Pulmonary artery endothelial cell (primary cell): ENCODE measurements at regions not wholly inside any gene's neighbourhood (a gene's known extent, or its start where the extent isn't known, plus 50 kb on each side); places are given as distances from the start of the nearest gene placed in this dataset.

Source experiments
- DNase-seq: peaks from one replicate; pipeline ENCODE4 v3.0.0-alpha.2; 2011; ENCODE audit warnings: low read depth, low spot score

DNA sequence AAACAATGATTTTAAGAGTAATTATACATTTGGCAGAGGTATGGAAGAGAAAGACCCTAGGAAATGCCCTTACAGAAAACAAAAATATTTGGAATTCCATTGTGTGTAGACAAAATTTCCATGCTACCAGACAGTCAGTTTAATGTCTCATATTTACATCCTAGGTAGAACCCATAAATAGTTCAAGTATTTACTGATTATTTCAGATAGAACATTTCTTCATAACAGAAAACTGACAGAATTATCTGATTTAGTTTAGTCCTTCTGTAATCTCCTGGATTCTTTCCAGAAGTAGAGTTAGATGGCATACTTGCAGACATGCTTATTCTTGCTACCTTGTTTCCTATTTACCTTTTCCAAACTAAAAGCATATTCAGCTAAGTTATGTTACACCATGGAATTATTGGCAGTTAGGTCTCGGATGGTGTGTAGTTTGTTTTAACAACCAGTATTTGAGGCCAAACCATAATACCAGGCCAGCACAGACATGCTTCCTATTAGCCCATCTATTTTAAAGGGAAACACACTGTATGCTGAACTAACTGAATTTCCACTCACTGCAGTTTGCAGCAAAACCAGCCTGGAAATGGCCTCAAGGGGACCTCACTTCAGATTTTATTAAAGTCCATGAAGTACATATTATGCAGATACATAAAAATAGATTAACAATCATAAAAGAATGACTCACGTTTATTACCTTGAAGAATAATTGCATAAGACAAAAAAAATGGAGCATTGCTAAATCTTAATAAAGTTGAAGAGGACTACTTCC lies 126.6 kb upstream of the LRIG3 start:
- no peak for DNase-seq

DNA sequence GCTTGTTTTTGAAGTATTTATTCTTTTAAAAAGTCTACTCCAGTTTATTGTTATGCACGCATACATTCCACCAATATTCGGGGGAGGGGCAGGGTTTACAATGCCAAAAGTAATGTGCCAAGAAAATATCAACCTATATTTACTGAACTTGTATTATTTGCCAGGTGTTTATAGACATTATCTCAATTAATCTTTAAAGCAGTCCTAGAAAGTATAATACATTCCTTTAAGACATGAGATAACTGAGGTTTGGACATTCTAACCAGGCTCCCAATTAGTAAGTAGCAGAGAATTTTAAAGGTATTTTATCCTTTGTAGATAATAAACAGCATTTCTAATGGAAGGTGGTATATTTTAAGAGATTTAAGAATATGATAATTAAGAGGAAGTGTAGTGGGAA lies 124.5 kb upstream of the LRIG3 start:
- no peak for DNase-seq

DNA sequence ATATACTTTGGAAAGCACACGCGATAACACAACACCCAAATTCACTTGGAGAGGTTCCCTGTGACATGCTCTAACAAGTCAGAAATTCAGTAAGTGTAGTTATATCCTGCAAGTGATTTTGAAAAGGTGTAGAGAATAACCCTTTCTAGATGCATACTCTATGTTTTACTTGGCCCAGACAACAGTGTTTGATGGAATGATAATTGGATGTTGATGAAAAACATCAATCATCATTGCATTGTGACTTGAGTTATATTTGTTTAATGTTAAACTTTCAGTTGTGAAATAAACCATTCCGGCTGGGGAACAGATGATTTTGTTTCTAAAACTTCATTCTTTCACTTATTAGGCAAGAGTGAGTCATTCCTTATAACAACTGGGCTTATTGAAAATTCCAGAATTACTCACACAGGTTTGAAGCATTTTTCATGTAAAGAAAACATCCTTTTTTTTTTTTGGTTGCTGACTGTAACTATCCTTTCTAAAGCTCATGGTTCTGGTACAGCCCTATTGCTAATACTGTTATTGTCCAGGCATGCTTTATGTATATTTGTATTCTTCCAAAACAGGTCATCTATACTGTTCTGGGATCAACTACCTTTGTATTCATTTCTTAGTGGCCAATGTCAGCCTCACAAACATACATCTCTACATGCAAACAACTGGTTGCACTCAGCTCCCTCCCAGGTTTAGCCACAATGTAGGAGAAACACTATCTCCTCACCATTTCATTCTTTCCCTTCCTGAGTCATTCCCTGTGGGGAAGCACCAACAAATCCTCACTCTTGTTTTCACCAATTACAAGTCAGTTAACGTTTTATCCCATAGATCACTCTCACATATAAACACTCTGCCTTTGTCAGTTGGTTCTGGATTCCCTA lies 121.2 kb upstream of the LRIG3 start:
- peak; percentile 58 for DNase-seq

DNA sequence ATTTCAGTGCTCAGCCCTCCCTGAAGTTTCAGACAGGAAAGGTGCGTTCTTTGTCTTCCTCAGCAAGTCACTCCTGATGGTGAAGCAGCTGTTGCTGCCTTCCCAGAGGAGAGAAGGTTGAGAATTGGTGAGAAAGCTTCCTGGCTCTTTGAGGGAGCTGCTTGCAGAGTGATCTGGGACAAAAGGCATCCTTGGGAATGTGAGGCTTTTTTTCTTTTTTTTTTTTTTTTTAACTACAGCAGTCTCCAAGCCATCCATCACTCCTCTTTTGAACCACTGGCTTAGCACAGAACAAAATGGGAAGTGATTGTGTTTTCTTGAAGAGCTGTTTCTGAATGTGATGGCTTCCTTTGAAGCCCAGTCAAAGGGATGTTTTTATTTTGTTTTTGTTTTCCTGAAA lies 120.4 kb upstream of the LRIG3 start:
- DNase-seq: peak; percentile 26

DNA sequence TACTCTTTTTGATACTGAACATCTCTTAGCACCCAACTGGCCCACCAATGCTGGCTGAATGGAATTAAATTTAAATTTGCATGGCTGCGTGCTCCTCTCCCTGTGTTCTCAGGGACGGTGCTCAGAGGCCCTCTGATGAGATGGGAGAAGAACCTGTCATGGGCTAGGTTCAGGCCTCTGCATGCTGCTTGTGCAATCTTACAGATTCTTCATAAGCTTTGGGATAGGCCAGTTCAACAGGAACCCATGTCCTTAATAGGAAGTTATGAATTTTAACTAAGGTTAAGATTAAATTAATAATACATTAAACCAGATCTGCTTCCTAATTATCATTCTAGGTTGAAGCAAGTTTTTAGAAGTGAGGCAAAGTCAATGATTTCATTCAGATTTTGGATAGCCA lies 119.7 kb upstream of the LRIG3 start:
- DNase-seq: no peak

DNA sequence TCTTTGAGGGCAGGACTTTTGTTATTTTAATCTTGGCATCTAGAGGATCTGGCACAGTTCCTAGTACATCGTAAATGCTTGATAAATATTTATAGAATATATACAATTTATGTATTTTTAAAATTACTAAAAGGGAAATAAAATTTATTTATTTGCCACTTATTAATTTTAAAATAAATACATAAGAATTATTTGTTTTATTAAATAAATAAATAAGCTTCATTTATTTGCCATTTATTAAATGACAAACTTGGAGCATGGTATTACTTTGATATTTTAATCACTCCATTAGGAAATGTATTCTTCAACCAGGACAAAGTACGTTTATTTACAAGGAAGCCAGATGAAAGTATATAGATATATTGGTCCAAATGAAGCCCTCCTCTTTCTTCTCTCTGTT lies 118.7 kb upstream of the LRIG3 start:
- DNase-seq: no peak

DNA sequence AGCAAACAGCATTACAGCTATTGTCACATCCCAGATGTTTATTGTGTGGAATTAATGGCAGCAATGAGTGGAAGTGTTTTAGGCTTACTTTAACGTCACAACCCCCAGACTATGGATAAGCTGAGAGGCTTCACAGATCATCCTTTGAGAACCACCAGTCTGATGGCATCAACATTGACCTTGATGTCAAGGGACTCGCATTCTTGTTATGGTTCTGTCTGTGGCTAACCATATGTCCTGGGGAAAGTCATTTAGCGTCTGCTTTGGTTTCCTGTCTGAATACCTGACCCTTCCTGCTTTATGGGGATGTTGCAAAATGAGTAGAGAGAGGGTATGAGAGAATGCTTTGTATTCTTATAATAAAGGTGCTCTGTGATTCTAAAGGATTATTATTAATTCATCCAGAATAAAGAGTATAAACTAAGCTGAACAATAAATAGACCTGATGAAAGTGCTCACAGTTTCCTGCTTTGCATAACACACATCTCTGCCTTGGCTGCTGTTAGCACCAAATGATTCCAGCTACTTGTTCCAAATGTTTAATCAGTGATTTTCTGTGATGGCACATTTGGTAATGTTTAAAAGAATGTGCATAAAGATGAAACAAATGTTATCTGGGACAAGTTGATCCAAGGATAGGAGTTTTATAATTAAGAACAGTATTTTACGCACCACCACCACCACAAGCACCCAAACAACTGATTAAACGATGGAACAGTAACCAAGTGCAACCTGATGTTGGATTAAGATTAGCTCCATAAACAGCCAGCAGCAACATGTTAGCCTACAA lies 116.9 kb upstream of the LRIG3 start:
- no peak for DNase-seq

DNA sequence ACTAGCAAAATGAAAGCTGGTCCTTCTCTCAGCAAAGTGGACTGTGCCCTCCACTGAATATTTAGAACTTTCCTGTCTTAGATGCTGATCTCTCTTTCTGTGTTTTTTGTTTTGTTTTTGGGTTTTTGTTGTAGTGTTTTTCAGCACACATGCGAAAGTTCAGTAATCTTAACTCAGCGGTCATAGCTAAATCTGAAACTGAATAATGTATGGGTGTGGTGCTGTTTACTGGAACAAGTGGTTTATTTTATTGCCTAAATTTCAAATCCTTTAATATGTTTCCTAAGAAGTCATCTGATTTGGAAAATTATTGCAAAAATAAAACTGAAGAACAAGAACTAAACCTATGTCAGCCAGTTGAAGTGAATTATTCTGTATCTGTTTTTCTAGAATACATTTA lies 116.0 kb upstream of the LRIG3 start:
- no peak for DNase-seq

DNA sequence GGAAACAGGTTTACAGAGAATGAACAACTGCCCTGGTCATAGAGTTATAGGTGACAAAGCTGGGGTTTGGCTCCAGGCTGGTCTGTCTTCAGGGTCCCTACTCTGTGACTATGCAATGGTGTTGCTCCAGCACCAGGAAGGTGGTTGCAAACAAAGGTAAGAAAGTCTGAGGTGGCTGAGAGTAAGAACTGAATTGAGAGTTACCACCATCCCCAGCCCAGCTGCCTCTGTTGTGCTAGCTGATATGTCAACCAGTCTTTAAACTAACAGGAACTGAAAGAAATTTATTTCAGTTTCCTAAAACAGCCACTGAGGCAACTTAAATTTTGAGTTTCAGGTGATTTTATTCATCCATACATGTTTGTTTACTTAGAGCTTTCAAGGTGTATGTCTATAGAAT lies 111.0 kb upstream of the LRIG3 start:
- no peak for DNase-seq

DNA sequence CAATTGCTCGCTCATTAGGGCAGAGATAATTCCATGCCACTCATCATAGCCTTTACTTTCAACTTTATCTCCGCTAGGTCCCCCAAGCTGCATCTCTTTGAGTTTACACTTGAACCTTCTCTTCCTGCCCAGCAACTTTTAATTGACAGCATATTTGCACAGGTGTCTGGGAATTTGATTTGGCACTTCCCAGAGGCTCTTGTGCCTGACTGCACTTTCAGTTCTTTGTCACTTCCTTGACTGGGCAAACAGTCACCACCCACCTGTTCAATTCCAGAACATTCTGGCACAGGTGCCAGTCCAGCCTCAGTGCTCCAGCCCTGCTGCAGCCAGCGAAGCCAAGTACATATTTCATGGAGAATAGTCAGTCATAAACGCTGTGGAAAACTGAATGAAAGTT lies 110.1 kb upstream of the LRIG3 start:
- DNase-seq: no peak

DNA sequence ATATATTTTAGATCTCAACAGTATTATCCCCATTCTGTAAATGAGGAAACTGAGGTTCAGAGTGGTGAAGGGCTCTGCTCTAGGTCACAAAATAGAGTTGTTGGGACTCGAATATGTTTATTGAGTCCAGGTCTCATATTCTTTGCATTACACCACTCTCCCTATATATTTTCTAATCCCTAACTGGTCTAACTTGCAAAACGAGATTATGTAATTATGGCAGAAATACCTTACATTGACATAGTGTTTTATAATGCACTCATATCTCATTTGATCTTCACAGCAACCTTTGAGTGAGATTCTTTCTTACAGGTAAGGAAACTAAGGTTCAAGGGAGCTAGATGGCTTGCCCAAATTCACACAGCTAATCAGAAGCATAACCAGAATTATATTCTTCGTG lies 106.9 kb upstream of the LRIG3 start:
- DNase-seq: no peak

DNA sequence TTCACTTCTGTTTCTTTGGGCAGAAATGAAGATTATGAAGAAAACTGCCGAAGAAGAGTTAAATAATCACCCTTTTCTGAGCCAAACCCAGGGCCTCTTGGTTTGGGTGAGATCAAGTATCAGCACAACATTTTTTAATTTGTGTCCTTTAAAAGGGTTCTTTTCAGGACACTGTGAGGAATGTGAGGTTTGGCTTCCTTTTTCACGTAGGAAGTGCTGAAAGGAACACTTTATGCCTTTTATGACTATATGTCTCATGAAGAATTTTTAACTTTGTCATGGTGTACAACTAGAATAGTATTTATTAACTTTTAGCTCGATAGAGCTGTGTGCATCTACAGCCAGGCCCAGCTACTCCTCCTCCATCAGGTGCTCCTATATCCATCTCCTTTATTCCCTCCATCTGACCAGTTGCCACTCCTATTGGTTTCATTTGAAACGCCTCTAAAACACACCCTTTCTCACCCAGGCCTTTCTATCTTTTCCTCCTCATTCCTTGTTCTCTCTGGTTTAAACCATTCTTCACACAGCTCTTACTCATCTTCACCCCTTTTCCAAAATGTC lies 103.6 kb upstream of the LRIG3 start:
- no peak for DNase-seq

DNA sequence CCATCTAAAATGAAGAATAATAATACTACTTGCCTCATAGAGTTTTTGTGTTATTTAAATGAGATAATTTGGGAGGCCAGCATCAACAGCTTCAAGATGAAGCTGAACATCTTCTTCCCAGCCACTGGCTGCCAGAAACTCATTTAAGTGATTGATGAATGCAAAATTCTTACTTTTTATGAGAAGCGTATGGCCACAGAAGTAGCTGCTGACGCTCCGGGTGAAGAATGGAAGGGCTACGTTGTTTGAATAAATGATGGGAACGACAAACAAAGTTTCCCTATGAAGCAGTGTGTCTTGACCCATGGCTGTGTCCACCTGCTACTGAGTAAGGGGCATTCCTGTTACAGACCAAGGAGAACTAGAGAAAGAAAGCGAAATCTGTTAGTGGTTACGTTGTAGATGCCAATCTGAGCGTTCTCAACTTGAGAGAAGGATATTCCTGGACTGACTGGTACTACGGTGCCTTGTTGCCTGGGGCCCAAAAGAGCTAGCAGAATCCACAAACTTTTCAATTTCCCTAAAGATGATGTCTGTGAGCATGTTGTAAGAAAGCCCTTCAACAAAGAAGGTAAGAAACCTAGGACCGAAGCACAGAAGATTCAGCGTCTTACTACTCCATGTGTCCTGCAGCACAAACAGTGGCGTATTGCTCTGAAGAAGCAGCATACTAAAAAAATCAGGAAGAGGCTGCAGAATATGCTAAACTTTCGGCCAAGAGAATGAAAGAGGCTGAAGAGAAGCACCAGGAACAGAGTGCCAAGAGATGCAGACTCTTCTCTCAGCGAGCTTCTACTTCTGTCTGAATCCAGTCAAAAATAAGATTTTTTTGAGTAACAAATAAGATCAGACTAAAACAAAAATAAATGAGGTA lies 100.0 kb upstream of the LRIG3 start:
- DNase-seq: no peak

DNA sequence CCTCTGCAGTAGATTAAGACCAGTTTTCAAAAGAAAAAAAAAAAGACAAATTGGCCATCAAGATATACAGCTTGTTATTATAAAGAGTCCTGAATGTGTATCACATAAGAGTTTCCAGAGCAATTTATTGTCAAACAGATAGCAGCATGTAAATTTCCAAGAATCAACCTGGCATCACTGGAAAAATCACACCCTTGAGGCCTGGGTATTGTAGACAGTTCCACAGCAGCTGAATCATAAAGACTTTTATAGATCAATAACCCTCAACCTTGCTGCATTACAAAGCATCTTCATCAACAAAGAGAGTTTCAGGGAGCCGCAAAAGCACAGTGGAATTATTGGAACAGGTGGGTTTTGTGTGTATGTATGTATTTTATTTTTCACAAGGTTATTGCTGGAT lies 94.6 kb upstream of the LRIG3 start:
- DNase-seq: no peak

DNA sequence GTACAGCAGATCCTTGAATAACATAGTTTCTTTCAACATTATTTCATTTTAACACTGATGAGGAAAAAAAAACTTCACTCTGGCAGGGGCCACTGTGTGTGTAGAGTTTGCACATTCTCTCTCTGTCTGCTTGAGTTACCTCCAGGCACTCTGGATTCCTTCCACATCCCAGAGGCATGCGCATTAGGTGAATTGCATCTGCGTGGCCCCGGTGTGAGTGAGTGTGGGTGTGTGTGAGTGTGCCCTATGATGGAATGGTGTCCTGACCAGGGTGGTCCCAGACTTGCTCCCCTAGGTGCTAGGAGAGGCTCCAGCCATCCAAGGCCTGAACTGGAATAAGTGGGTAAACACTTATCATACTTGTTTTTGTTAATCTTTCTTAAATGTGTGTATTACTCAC lies 90.6 kb upstream of the LRIG3 start:
- DNase-seq: no peak

DNA sequence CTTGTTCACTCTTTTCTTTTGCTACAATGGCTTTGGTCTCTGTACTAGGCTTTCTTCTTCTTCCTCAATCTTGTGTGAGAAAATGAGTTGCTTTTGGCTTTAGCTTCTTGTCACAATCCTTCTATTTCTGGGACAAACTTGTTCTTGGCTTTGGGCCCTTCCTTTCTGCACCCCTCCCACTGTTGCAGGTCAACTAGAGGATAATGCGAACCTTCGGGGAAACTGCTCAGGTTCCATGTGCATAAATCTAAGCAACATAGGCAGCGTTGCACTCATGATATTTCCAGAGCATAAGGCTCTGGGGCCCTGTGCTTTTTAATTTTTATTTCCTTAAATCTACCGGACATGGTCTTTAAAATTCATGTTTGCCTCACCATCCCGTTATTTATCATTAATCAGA lies 89.8 kb upstream of the LRIG3 start:
- no peak for DNase-seq

DNA sequence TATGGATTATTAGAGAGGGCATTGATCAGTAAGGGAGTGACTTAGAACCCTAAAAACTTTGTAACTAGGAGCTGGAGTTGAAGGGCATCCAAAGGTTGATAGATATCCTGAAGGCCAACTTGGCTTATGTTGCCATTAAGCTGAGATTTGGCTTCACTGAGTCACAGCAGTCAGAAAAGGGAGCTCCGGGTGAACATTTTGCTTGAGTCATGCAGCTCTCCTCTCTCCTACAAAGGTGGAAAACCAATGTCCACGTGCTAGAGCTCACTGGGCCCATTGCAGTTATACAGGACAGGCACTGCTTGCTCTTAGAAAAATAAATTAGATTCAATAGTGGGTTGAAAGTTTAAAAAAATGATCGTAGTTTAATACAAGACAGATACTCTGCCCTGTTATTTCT lies 87.3 kb upstream of the LRIG3 start:
- no peak for DNase-seq

DNA sequence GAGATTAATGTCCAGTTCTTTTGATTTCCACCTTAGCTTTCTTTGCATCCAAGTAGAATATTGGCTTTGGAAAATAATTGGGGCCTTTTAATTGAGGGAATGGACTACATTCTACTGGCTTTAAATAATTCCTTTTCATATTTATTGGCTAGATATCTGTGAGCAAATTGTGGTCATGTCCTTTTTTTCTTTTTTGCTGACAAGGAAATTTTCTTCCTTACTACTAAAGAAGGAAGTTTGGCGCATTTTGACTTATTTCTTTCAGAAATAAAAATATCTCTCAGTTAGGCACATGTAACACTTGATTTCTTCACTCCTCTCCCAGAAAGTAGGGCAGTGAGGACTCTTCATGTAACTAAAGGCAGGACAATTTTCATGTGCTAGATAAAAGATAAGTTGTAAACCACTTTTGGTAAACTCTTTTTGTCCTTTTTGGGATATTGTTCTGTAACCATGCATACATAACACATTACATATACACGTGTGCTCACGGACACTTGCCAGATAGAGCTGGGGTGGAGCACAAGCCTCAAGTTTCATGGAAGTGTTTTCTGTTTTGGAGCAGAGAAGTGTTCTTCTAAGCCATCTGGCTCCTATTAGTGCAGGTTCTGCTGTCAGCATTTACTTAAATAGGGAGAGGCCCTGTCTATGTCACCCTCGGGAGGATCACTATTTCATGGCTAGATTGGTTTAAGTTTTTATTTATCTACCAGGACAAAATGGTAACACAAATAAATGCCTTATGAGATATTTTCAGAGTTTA lies 85.1 kb upstream of the LRIG3 start:
- no peak for DNase-seq

DNA sequence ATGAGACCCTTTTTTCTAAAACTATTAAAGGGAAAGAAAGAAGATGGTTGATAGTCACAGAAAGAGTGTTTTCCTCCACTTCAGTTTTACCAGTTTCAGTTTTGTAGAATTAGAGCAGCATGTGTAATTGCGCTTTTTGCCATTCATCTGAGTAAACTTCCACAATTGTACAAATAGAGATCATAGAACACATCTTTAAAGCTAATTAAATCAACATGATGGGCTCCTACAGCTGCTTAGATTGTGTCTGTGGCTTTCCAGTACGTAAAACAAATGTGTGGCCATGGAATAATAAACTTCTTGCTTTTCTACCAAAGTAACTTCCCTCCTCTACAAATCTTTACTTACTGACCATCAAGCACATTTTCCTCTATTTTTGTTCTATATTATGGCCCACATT lies 84.2 kb upstream of the LRIG3 start:
- DNase-seq: no peak
